Nephron progenitor cell (in vitro differentiated cells): ENCODE measurements at regions not wholly inside any gene's neighbourhood (a gene's known extent, or its start where the extent isn't known, plus 50 kb on each side); places are given as distances from the start of the nearest gene placed in this dataset.

Experiments
- DNase-seq: peaks from one replicate; pipeline ENCODE4 v3.0.0; 2021
- H3K27ac Mint-ChIP-seq: 2 replicates; pipeline ENCODE4 v1.8.0; 2021; ENCODE audit warnings: mild to moderate bottlenecking, moderate library complexity, mixed read lengths
- H3K27me3 Mint-ChIP-seq: 2 replicates; pipeline ENCODE4 v1.8.0; 2021; ENCODE audit warnings: mild to moderate bottlenecking, low read depth, mixed read lengths; ENCODE audit not compliant: poor library complexity
- H3K36me3 Mint-ChIP-seq: 2 replicates; pipeline ENCODE4 v1.8.0; 2021; ENCODE audit warnings: low read depth, mixed read lengths
- H3K4me1 Mint-ChIP-seq: 2 replicates; pipeline ENCODE4 v1.8.0; 2021; ENCODE audit warnings: mixed read lengths
- H3K4me3 Mint-ChIP-seq: 2 replicates; pipeline ENCODE4 v1.8.0; 2021; ENCODE audit warnings: mild to moderate bottlenecking, moderate library complexity, mixed read lengths
- H3K9me3 Mint-ChIP-seq: 2 replicates; pipeline ENCODE4 v1.8.0; 2021; ENCODE audit warnings: mild to moderate bottlenecking, moderate library complexity, mixed read lengths
- TF ChIP-seq, protein P1 (sequence below): fragments of 200-600 bp; sonication (generic); IDR thresholded peaks from 2 replicates; pipeline ENCODE4 v1.5.0; 2021; ENCODE audit warnings: antibody characterized with exemption

DNA sequence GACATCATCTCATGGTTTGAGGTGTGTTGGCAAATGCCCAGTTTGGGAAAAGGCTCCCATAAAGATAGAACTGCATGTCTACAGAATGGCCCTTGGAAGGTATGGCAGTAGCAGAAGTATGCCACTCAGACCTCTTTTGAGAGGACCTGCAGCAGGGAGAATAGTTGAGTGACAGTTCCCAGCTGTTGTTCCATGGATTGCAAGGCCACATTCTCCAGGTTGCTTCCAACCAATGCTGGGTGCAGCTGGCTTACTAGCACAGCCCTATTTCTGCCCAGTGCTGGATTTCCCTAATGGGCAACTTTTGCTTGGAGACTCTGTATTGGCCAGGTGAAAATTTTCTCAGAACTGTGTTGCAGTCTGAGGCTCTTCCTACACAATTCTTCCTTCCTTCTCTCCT is 266.2 kb downstream of the UTP18 start:
- Mint-ChIP-seq H3K4me1 (peaks cover 13% of the 10 kb centered on the region), H3K4me3 (no peak overlapping the region), H3K9me3 (peaks cover 7% of the 10 kb centered on the region), H3K27me3 (peaks cover 23% of the 10 kb centered on the region), H3K27ac (no peak overlapping the region), H3K36me3 (no peaks in the 10 kb centered on the region)
- TF ChIP-seq, protein P1, sequence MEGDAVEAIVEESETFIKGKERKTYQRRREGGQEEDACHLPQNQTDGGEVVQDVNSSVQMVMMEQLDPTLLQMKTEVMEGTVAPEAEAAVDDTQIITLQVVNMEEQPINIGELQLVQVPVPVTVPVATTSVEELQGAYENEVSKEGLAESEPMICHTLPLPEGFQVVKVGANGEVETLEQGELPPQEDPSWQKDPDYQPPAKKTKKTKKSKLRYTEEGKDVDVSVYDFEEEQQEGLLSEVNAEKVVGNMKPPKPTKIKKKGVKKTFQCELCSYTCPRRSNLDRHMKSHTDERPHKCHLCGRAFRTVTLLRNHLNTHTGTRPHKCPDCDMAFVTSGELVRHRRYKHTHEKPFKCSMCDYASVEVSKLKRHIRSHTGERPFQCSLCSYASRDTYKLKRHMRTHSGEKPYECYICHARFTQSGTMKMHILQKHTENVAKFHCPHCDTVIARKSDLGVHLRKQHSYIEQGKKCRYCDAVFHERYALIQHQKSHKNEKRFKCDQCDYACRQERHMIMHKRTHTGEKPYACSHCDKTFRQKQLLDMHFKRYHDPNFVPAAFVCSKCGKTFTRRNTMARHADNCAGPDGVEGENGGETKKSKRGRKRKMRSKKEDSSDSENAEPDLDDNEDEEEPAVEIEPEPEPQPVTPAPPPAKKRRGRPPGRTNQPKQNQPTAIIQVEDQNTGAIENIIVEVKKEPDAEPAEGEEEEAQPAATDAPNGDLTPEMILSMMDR = no peak
- no peak for DNase-seq

GRCh38 chr17:51527225-51527982 is 267.1 kb downstream of the UTP18 start:
- Mint-ChIP-seq H3K27ac (no peak overlapping the region), H3K9me3 (peaks cover 7% of the 10 kb centered on the region), H3K4me3 (no peak overlapping the region), H3K4me1 (peaks cover 6% of the 10 kb centered on the region), H3K36me3 (no peaks in the 10 kb centered on the region), H3K27me3 (peaks cover 26% of the 10 kb centered on the region)
- no peak for DNase-seq
- TF ChIP-seq, protein P1 = no peak

DNA sequence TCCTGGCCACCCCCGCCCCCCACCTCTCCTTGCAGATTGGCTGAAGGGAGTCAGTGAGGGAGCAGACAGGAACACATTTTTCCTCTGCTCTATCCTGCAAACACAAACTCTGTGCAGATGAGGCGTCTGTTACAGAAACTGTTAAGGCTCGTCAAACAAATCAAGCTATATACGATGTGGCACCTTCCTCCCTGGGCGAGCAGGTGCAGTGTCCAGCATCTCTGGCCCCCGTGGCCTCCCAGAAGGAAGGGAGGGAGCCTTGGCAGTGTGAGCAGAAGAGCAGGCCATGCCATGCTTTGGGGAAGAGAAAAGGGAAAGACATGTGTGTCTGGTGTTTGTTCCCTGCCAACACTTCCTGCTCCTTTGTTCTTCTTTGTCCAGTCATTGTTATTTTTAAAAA is 267.8 kb downstream of the UTP18 start:
- DNase-seq = no peak
- H3K9me3 Mint-ChIP-seq = peaks cover 7% of the 10 kb centered on the region
- peaks cover 26% of the 10 kb centered on the region for H3K27me3 Mint-ChIP-seq
- no peaks in the 10 kb centered on the region for H3K4me1 Mint-ChIP-seq
- H3K36me3 Mint-ChIP-seq = no peaks in the 10 kb centered on the region
- H3K4me3 Mint-ChIP-seq = no peak overlapping the region
- TF ChIP-seq, protein P1 = no peak
- no peak overlapping the region for H3K27ac Mint-ChIP-seq

DNA sequence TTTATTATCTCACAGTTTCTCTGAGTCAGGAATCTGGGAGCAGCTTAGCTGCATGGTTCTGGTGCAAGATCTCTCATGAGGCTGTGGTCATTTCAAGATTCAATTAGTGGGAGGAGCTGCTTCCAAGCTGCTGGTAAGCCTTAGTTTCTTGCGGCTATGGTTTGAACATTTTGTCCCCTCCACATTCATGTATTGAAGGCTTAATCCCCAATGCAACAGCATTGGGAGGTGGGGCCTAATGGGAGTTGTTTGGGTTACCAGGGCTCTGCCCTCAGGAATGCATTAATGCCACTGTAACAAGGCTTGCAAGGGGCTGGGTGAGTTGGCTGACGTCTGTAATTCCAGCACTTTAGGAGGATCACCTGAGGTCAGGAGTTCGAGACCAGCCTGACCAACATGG is 272.9 kb downstream of the UTP18 start:
- Mint-ChIP-seq H3K4me1 (peaks cover 18% of the 10 kb centered on the region), H3K27me3 (peaks cover 25% of the 10 kb centered on the region), H3K27ac (no peak overlapping the region), H3K9me3 (no peaks in the 10 kb centered on the region), H3K4me3 (no peak overlapping the region), H3K36me3 (no peaks in the 10 kb centered on the region)
- no peak for DNase-seq
- TF ChIP-seq, protein P1 = no peak

DNA sequence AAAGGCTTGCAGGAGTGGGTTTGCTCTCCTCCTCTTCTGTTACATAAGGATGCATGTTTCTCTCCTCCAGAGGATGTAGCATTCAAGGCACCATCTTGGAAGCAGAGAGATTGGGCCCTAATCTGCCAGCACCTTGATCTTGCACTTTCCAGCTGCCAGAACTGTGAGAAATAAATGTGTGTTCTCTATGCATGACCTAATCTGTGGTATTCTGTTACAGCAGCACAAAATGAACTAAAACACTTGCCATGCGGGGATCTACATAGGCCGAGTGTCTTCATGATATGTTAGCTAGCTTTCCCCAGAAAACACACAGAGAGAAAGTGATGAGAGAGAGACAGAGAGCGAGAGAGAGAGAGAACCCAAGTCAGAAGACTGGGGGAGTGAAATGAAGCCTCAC is 273.5 kb downstream of the UTP18 start:
- no peak for DNase-seq
- no peaks in the 10 kb centered on the region for H3K36me3 Mint-ChIP-seq
- H3K27ac Mint-ChIP-seq = no peak overlapping the region
- peaks cover 25% of the 10 kb centered on the region for H3K27me3 Mint-ChIP-seq
- no peak overlapping the region for H3K4me3 Mint-ChIP-seq
- TF ChIP-seq, protein P1 = no peak
- peaks cover 18% of the 10 kb centered on the region for H3K4me1 Mint-ChIP-seq
- no peaks in the 10 kb centered on the region for H3K9me3 Mint-ChIP-seq

GRCh38 chr17:51536627-51537026 is 276.3 kb downstream of the UTP18 start:
- Mint-ChIP-seq H3K4me1 (peaks cover 18% of the 10 kb centered on the region), H3K4me3 (no peak overlapping the region), H3K36me3 (no peaks in the 10 kb centered on the region), H3K27me3 (peaks cover 15% of the 10 kb centered on the region), H3K27ac (no peak overlapping the region), H3K9me3 (no peaks in the 10 kb centered on the region)
- TF ChIP-seq, protein P1 = no peak
- DNase-seq = no peak
